Stimulated activated naive CD4-positive, alpha-beta T cell treated with Interleukin-2 at 50 U/mL for 16 hours (primary cell): ENCODE measurements at regions not wholly inside any gene's neighbourhood (a gene's known extent, or its start where the extent isn't known, plus 50 kb on each side); places are given as distances from the start of the nearest gene placed in this dataset.

Source experiments
- DNase-seq: peaks from one replicate; lab custom pipeline; 2025; lab: John Stamatoyannopoulos, UW

GRCh38 chr18:24791751-24792545 lies 331.5 kb downstream of the HRH4 start:
- DNase-seq = no peak

GRCh38 chr18:24793742-24794141 lies 333.3 kb downstream of the HRH4 start:
- DNase-seq = no peak

- DNase-seq = no peak
These were observed 334.7 kb downstream of the HRH4 start for GRCh38 chr18:24795129-24795528.

GRCh38 chr18:24797981-24798380 lies 337.5 kb downstream of the HRH4 start:
- no peak for DNase-seq

- no peak for DNase-seq
These were observed 338.7 kb downstream of the HRH4 start for GRCh38 chr18:24799176-24799575.

- DNase-seq = no peak
These were observed 339.3 kb downstream of the HRH4 start for GRCh38 chr18:24799720-24800119.

- no peak for DNase-seq
These were observed 340.6 kb downstream of the HRH4 start for GRCh38 chr18:24801001-24801400.

GRCh38 chr18:24802456-24802855 lies 342.0 kb downstream of the HRH4 start:
- DNase-seq = no peak

- no peak for DNase-seq
These were observed 344.7 kb downstream of the HRH4 start for GRCh38 chr18:24805156-24805555.

GRCh38 chr18:24809173-24809950 lies 348.9 kb downstream of the HRH4 start:
- DNase-seq = no peak

GRCh38 chr18:24810561-24811305 lies 350.3 kb downstream of the HRH4 start:
- DNase-seq = no peak

GRCh38 chr18:24811950-24812681 lies 351.7 kb downstream of the HRH4 start:
- no peak for DNase-seq

- no peak for DNase-seq
These were observed 354.1 kb downstream of the HRH4 start for GRCh38 chr18:24814521-24814920.

- DNase-seq = no peak
These were observed 356.7 kb downstream of the HRH4 start for GRCh38 chr18:24817150-24817549.

GRCh38 chr18:24817587-24818371 lies 357.3 kb downstream of the HRH4 start:
- DNase-seq = no peak

GRCh38 chr18:24818441-24818840 lies 358.0 kb downstream of the HRH4 start:
- no peak for DNase-seq

GRCh38 chr18:24819141-24819890 lies 358.9 kb downstream of the HRH4 start:
- DNase-seq = no peak

GRCh38 chr18:24825397-24825796 lies 365.0 kb downstream of the HRH4 start:
- no peak for DNase-seq

- DNase-seq = no peak
These were observed 366.2 kb downstream of the HRH4 start for GRCh38 chr18:24826605-24827004.

- no peak for DNase-seq
These were observed 367.1 kb downstream of the HRH4 start for GRCh38 chr18:24827501-24827900.
